HG02970 (cell line): ENCODE measurements at regions not wholly inside any gene's neighbourhood (a gene's known extent, or its start where the extent isn't known, plus 50 kb on each side); places are given as distances from the start of the nearest gene placed in this dataset.

ENCODE experiments used
- ATAC-seq: cut with Tn5 transposase; IDR thresholded peaks from one replicate; pipeline ENCODE4 v1.9.1; 2021; ENCODE audit warnings: mild to moderate bottlenecking, moderate library complexity, moderate number of reproducible peaks; ENCODE audit not compliant: unreplicated experiment, low FRiP score

GRCh38 chr20:24339210-24339641 lies 130.2 kb upstream of the SYNDIG1 start:
- no peak for ATAC-seq

- ATAC-seq: no peak
Measured at GRCh38 chr20:24337551-24337950, 131.9 kb upstream of the SYNDIG1 start.

- no peak for ATAC-seq
Measured at GRCh38 chr20:24337069-24337468, 132.4 kb upstream of the SYNDIG1 start.

DNA sequence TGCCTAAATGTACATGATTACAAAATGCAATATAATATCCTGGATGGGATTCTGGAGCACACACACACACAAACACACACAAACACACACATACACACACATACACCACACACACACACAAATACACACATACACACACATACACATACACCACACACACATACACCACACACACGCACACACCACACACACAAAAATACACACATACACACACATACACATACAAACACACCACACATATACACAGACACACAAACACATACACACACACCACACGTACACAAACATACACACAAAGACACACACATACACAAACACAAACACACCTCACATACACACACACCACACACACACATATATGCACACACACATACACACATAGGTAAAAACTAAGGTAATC lies 134.6 kb upstream of the SYNDIG1 start:
- ATAC-seq: no peak

DNA sequence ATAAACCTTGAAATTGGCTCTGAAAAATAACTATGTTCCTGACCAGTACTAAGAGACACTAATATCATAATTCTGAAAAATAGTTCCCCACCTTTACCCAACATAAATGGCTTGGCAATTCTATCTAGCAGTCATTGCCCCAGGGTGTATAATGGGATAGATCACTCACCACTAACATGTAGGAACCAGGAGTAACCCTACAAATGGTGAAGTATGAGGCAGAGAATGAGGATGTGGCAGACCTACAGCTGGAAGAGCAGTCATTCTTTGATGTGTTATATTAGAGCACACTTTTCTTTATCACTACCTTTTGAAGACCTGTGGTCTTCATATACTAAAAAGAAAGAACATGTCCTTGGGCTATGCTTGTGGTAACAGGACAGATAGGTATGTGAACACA lies 136.5 kb upstream of the SYNDIG1 start:
- no peak for ATAC-seq

GRCh38 chr20:24331939-24332338 lies 137.5 kb upstream of the SYNDIG1 start:
- no peak for ATAC-seq

GRCh38 chr20:24328901-24329300 lies 140.5 kb upstream of the SYNDIG1 start:
- ATAC-seq: no peak

DNA sequence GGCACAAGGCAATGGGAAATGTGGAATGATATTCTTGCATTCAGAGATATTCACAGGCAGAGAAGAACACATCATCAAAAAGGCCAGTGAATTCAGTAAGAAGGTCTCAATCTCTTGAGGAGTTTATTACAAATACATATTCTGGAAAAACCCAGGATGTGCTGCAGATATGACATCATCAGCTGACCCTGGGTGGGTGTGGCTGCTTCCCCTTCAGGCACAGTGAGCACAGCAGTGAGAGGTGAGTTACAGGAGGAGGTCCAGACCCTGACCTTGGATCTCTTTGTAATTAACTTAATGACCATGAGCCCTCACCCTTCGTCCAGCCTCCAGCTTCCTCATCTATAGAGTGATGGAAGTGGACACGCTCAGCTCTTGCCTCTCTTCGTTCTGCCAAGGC lies 147.5 kb upstream of the SYNDIG1 start:
- ATAC-seq: no peak

GRCh38 chr20:24318569-24319352 lies 150.7 kb upstream of the SYNDIG1 start:
- no peak for ATAC-seq

DNA sequence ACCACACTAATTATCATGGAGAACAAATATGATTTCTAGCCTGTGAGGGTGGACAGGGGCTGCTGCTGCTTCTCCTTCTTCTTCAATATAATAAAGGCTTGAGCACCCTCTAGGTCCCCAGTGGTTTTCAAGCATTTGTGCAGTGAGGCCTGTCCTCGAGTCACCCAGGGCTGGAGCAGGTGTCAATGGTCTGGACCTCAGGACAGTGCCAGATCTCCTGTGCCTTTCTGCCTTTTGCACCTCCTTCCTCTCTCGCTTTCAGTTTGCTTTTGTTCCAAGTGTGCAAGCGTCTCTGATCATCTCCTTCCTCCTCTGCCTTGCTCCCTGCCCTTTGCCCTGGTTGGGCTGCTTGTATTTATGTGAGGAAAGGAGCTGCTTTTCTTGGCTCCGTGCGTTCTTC lies 152.2 kb upstream of the SYNDIG1 start:
- ATAC-seq: no peak

DNA sequence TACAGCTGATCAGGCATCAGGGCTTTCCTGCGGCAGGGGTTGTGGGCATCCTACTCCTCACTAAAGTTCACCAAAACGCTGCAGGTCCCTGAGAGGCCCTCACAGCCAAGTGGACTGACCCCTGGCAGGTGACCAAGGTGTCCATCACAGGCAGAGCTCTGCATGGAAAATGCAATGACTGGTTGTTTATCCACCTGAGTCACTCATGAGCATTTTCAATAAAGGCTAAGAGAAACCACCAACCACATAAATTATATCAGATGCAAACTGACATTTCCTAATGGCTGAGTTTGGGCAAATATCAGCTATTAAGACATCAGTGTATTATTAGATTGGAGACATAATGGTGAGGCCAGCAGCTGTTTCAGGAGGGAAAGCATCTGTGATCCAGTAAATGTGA lies 152.7 kb upstream of the SYNDIG1 start:
- ATAC-seq: no peak

DNA sequence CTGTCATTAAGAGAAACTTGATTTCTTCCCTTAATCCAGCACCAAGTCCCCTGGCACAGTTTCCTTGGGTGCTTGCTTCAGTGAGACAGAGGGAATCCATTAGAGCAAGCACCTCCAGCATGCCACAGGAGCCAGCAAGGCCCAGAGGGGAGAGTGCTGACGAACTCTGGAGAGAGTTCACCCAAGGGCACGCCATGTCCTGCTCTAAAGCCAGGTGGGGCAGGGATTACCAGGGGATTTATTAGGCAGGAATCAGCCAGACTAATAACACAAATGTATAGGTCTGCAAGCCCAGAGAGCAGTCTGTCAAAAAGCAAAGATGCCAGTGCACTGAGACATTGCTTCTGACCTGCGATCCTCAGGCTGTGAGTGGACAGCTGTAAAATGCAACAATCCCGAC lies 155.4 kb upstream of the SYNDIG1 start:
- no peak for ATAC-seq

DNA sequence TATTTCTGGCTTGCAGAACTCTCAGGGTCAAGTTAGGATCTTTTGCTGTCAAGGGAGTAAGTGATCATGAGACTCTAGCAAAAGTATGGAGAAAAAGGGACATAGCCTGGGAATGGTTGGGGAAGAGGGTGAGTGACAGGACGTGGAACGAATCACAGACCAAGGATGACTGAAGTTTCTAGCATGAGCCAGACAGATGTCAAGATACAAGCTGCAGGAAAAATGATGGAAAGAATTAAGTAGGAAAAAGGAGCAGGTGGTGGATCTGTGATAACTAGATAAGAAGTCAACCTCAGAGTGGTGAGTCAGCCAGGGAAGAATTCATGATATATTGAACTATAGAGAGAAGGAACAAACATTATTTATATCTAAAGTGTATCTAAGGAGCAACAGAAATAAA lies 159.8 kb upstream of the SYNDIG1 start:
- ATAC-seq: no peak

DNA sequence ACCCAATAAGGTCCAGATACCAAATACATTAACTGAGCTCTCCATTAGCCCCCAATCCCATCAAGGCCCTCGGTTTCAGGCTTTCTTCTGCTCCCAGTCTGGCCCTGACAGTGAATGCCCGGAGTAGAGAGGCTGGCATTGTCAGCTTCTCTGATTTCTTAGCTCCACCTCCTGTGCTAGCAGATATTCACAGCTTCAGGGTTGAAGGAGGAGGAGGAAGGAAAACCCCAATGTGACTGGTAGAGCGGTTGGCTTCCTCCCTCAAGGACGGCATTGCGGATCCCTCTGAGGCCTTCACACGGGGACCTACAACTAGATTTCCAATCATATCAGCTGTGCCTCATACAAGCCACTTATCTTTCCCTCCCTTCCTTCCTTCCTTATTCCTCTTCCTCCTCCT lies 164.1 kb upstream of the SYNDIG1 start:
- ATAC-seq: no peak

DNA sequence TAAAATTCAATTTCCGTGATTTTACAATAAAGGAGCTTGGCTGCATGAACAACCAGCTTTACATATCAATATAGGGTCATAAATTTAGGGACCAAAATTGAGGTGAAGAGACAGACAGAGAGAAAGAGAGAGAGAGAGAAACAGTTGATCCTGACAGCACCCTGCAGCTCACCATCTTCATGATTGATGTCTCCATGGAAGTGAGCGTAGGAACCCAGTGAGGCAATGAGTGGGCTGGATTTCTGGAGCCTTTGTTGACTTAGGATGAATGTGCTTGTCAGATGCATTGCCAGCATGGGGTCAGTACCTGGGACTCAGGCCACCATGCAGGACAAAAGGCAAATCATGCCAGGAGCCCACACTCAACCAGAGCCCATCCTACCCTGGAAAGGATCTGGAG lies 165.1 kb upstream of the SYNDIG1 start:
- no peak for ATAC-seq

DNA sequence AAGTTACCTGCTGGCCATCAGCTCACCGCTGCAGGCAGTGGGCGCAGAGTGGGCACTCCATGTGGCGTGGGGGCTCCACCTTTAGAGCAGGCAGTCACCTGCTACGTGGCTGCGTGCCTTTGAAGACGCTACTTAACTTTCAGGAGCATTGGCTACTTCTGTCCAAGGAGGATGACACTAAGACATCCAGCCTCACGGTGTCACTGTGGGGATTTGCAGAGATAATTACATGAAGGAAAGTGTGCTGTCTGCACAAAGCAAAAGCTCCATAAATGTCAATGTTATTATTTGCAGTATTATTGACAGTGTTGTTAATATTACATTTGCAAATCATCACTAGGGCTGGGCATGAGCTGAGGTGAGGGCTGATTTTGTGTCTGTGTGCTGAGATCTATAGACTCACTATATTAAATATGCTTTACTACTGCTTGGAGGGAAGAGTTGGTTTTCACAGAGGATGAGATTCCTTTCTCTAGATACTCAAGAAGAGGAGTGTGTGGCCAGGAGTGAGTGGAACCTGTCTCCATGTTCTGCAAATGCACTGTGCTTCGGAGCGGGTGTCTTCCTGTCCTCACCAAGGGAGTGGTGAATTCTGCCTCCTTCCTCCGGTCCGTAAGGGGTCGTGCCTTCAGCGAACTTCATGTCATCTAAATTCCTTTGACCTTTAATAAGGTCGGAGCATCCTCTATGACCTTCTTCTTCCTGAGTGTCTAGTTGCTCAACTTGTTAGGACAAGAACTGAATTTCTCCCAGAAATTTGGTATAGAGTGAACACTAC lies 165.8 kb upstream of the SYNDIG1 start:
- ATAC-seq: no peak

GRCh38 chr20:24297993-24298392 lies 171.4 kb upstream of the SYNDIG1 start:
- ATAC-seq: no peak

- ATAC-seq: no peak
Measured at GRCh38 chr20:24296477-24297261, 172.8 kb upstream of the SYNDIG1 start.

GRCh38 chr20:24291014-24291413 lies 178.4 kb upstream of the SYNDIG1 start:
- no peak for ATAC-seq

DNA sequence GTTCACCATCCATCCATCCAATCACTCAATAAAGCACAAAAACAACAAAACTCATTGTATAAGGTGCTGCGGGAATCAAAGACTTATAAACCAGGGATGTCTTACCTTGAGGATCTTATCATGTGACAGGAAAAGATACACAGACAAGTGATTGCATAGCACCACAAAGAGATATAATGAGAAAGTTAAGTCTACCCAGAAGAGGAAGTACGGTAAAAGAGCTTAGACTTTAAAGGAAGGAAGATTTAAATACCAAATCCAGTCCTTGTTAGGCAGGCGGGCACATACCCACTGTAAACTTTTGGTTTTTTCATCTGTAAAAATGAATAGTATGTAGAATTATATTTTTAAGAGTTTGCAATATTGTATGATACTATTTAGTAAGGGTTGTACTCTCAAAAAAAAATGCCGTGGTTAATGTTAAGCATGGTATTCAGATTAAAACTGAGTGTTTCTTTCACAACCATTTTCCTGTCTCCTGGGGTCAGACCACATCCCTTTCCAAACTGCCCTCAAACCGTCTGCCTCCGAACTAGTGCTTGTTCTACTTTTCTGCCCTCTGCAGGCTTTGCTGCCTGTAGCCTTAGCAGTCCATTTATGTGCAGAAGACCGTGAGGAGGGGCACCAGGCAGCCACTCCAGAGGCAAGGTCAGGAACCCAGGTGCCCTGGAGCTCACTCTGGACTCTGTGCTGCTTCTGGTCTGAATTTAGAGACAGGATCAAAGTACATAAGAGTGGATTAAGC lies 179.5 kb upstream of the SYNDIG1 start:
- ATAC-seq: no peak
